OCI-LY7 (cell line): ENCODE measurements at regions not wholly inside any gene's neighbourhood (a gene's known extent, or its start where the extent isn't known, plus 50 kb on each side); places are given as distances from the start of the nearest gene placed in this dataset.

Source experiments
- BruUV-seq: library from RNA; stranded (reverse); fragments of 400-500 nt; replicated peaks from 2 replicates; lab custom pipeline; 2021; lab: Mats Ljungman, UMichigan
- CTCF ChIA-PET: fragments of 300-600 bp; sonication (Branson Sonifier 250); formaldehyde crosslinking; loops from one replicate; lab custom pipeline; 2022; ENCODE audit warnings: antibody characterized with exemption; ENCODE audit not compliant: unreplicated experiment; lab: Charles Lee
- POLR2A ChIA-PET: fragments of 300-600 bp; sonication (Branson Sonifier 250); formaldehyde crosslinking; loops from one replicate; lab custom pipeline; 2022; ENCODE audit warnings: antibody characterized with exemption; lab: Charles Lee
- DNase-seq: peaks from one replicate; pipeline ENCODE4 v3.0.0-alpha.2; 2015; ENCODE audit warnings: low spot score
- H2AFZ ChIP-seq: fragments of 200-600 bp; sonication (generic), shearing (Covaris generic); 2 replicates; pipeline ENCODE4 v1.6.1; 2014; ENCODE audit warnings: mild to moderate bottlenecking, antibody characterized with exemption, low read length, moderate library complexity
- H3K27ac ChIP-seq: fragments of 200-600 bp; sonication (generic); 2 replicates; pipeline ENCODE4 v1.5.1; 2014; ENCODE audit warnings: mixed run types, low read depth, mild to moderate bottlenecking, moderate library complexity, low read length, inconsistent platforms; ENCODE audit not compliant: poor library complexity, severe bottlenecking
- H3K36me3 ChIP-seq: fragments of 200-600 bp; sonication (generic); 2 replicates; pipeline ENCODE4 v1.6.1; 2014; ENCODE audit warnings: mild to moderate bottlenecking, antibody characterized with exemption, low read length, moderate library complexity, mixed read lengths; ENCODE audit not compliant: insufficient read depth
- H3K4me1 ChIP-seq: fragments of 200-600 bp; sonication (generic); 2 replicates; pipeline ENCODE4 v1.5.1; 2014; ENCODE audit warnings: mild to moderate bottlenecking, low read length; ENCODE audit not compliant: insufficient read depth, poor library complexity, severe bottlenecking
- H3K4me2 ChIP-seq: fragments of 200-600 bp; sonication (generic); 2 replicates; pipeline ENCODE4 v1.6.1; 2014; ENCODE audit warnings: mild to moderate bottlenecking, low read length
- H3K4me3 ChIP-seq: fragments of 200-600 bp; sonication (generic); 2 replicates; pipeline ENCODE4 v1.5.1; 2014; ENCODE audit warnings: mild to moderate bottlenecking, low read depth, low read length; ENCODE audit not compliant: poor library complexity, severe bottlenecking
- H3K79me2 ChIP-seq: fragments of 200-600 bp; sonication (generic); 2 replicates; pipeline ENCODE4 v1.6.1; 2016; ENCODE audit warnings: low read depth, mild to moderate bottlenecking, low read length, moderate library complexity, mixed read lengths; ENCODE audit not compliant: insufficient read depth
- H3K9me2 ChIP-seq: fragments of 200-600 bp; sonication (generic); 2 replicates; pipeline ENCODE4 v1.6.1; 2016; ENCODE audit warnings: mild to moderate bottlenecking, low read length, mixed read lengths; ENCODE audit not compliant: insufficient read depth
- H3K9me3 ChIP-seq: fragments of 200-600 bp; sonication (generic); 2 replicates; pipeline ENCODE4 v1.6.1; 2014; ENCODE audit warnings: mild to moderate bottlenecking, mixed run types, low read length, mixed read lengths
- H4K20me1 ChIP-seq: fragments of 200-600 bp; sonication (generic); 2 replicates; pipeline ENCODE4 v1.6.1; 2014; ENCODE audit warnings: mild to moderate bottlenecking, antibody characterized with exemption, low read length, moderate library complexity, mixed read lengths; ENCODE audit not compliant: insufficient read depth
- EZH2phosphoT487 ChIP-seq: fragments of 200-600 bp; sonication (generic); IDR thresholded peaks from 2 replicates; pipeline ENCODE4 v1.6.1; 2018; ENCODE audit warnings: low read depth, borderline replicate concordance, mild to moderate bottlenecking, mixed run types, antibody characterized with exemption, low read length, moderate library complexity, mixed read lengths
- intact Hi-C: fragments of 100-400 bp; cut with micrococcal nuclease; formaldehyde crosslinking; loops from one replicate; pipeline ENCODE4 v1.10.0; 2022; ENCODE audit not compliant: unreplicated experiment
- TF ChIP-seq, protein P1 (sequence below): fragments of 200-600 bp; sonication (generic); conservative IDR thresholded peaks from 2 replicates; pipeline ENCODE4 v1.5.1; 2014; ENCODE audit warnings: mild to moderate bottlenecking, antibody characterized with exemption, low read length, moderate library complexity, mixed read lengths

DNA sequence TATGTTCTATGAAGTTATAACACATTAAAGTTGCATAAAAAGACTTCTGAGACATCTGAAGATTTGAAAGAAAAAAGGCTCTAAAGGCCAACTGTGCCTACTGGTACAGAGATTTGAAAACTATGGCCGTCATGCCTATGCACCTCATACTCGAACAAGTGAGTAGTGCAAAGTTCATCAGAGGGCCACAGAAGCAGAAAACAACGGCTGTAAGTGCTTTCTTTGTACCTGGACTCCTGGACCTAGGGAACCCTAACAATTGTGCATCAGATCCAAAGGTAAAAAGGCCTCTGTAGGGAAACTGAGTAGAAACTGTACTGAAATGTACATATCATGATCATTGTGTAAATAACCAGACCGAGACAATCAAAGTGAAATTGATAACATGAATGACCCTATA lies 230.4 kb upstream of the CHST9 start:
- intact Hi-C loops, result no loop called here
- ChIA-PET POLR2A (interaction anchor here (0.6 to 0.7 kb wide), 3 partner anchors 9 to 38 kb away, joined by 3 to 4 read pairs (median 4); no protein-coding TSS in a partner anchor), CTCF (no interaction called here)
- Histone ChIP-seq H3K9me3 (no peaks in the 10 kb centered on the region), H3K27ac (no peak overlapping the region), H3K36me3 (no peaks in the 10 kb centered on the region), H3K4me2 (no peak overlapping the region), H3K79me2 (no peaks in the 10 kb centered on the region), H3K4me1 (no peaks in the 10 kb centered on the region), H3K4me3 (no peak overlapping the region), H4K20me1 (no peaks in the 10 kb centered on the region), H3K9me2 (no peaks in the 10 kb centered on the region), H2AFZ (no peak overlapping the region)
- BruUV-seq, result no TSS peak
- TF ChIP-seq, protein P1, sequence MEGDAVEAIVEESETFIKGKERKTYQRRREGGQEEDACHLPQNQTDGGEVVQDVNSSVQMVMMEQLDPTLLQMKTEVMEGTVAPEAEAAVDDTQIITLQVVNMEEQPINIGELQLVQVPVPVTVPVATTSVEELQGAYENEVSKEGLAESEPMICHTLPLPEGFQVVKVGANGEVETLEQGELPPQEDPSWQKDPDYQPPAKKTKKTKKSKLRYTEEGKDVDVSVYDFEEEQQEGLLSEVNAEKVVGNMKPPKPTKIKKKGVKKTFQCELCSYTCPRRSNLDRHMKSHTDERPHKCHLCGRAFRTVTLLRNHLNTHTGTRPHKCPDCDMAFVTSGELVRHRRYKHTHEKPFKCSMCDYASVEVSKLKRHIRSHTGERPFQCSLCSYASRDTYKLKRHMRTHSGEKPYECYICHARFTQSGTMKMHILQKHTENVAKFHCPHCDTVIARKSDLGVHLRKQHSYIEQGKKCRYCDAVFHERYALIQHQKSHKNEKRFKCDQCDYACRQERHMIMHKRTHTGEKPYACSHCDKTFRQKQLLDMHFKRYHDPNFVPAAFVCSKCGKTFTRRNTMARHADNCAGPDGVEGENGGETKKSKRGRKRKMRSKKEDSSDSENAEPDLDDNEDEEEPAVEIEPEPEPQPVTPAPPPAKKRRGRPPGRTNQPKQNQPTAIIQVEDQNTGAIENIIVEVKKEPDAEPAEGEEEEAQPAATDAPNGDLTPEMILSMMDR, result no peak
- TF ChIP-seq EZH2phosphoT487, result no peak
- DNase-seq, result no peak

- no peak overlapping the region for H2AFZ ChIP-seq
- CTCF ChIA-PET, result no interaction called here
- no peaks in the 10 kb centered on the region for H3K9me3 ChIP-seq
- H3K27ac ChIP-seq, result no peak overlapping the region
- H3K4me3 ChIP-seq, result no peak overlapping the region
- no peaks in the 10 kb centered on the region for H3K36me3 ChIP-seq
- POLR2A ChIA-PET, result interaction anchor here (0.6 to 0.7 kb wide), 2 partner anchors 8 to 14 kb away, joined by 3 to 4 read pairs; no protein-coding TSS in a partner anchor
- no peak for DNase-seq
- no peak for TF ChIP-seq EZH2phosphoT487
- TF ChIP-seq, protein P1, result no peak
- no peak overlapping the region for H3K4me2 ChIP-seq
- H3K9me2 ChIP-seq, result no peaks in the 10 kb centered on the region
- no peaks in the 10 kb centered on the region for H3K4me1 ChIP-seq
- H3K79me2 ChIP-seq, result no peaks in the 10 kb centered on the region
- H4K20me1 ChIP-seq, result no peaks in the 10 kb centered on the region
- intact Hi-C loops, result no loop called here
- BruUV-seq, result no TSS peak
Measured at GRCh38 chr18:27414682-27415081, 229.6 kb upstream of the CHST9 start.

GRCh38 chr18:27413495-27414401 lies 228.6 kb upstream of the CHST9 start:
- no peak for DNase-seq
- H3K79me2 ChIP-seq, result no peaks in the 10 kb centered on the region
- no peaks in the 10 kb centered on the region for H4K20me1 ChIP-seq
- H3K4me1 ChIP-seq, result no peaks in the 10 kb centered on the region
- no peak overlapping the region for H3K4me2 ChIP-seq
- POLR2A ChIA-PET, result no interaction called here
- H3K4me3 ChIP-seq, result no peak overlapping the region
- H2AFZ ChIP-seq, result no peak overlapping the region
- intact Hi-C loops, result no loop called here
- BruUV-seq, result no TSS peak
- H3K9me2 ChIP-seq, result no peaks in the 10 kb centered on the region
- TF ChIP-seq, protein P1, result no peak
- no peak for TF ChIP-seq EZH2phosphoT487
- CTCF ChIA-PET, result no interaction called here
- no peak overlapping the region for H3K27ac ChIP-seq
- no peaks in the 10 kb centered on the region for H3K36me3 ChIP-seq
- H3K9me3 ChIP-seq, result no peaks in the 10 kb centered on the region
